BLaER1 (cell line): ENCODE measurements at regions not wholly inside any gene's neighbourhood (a gene's known extent, or its start where the extent isn't known, plus 50 kb on each side); places are given as distances from the start of the nearest gene placed in this dataset.

Experiments used
- H3K27ac ChIP-seq: shearing (Covaris generic); formaldehyde crosslinking; 2 replicates; pipeline ENCODE4 v1.8.1; 2022
- H3K27me3 ChIP-seq: shearing (Covaris generic); formaldehyde crosslinking; 2 replicates; pipeline ENCODE4 v1.8.1; 2022
- H3K36me3 ChIP-seq: shearing (Covaris generic); formaldehyde crosslinking; 2 replicates; pipeline ENCODE4 v1.8.1; 2022
- H3K4me1 ChIP-seq: shearing (Covaris generic); formaldehyde crosslinking; 2 replicates; pipeline ENCODE4 v1.8.1; 2022
- H3K4me2 ChIP-seq: shearing (Covaris generic); formaldehyde crosslinking; 2 replicates; pipeline ENCODE4 v1.8.1; 2022
- H3K4me3 ChIP-seq: shearing (Covaris generic); formaldehyde crosslinking; 2 replicates; pipeline ENCODE4 v1.8.1; 2022
- H3K9ac ChIP-seq: shearing (Covaris generic); formaldehyde crosslinking; 2 replicates; pipeline ENCODE4 v1.8.1; 2022
- H3K9me3 ChIP-seq: shearing (Covaris generic); formaldehyde crosslinking; 2 replicates; pipeline ENCODE4 v1.8.1; 2022
- H4K20me1 ChIP-seq: shearing (Covaris generic); formaldehyde crosslinking; 2 replicates; pipeline ENCODE4 v1.8.1; 2022
- Cebpa-rat ChIP-seq: shearing (Covaris generic); IDR thresholded peaks from 2 replicates; pipeline ENCODE4 v1.8.1; 2022

DNA sequence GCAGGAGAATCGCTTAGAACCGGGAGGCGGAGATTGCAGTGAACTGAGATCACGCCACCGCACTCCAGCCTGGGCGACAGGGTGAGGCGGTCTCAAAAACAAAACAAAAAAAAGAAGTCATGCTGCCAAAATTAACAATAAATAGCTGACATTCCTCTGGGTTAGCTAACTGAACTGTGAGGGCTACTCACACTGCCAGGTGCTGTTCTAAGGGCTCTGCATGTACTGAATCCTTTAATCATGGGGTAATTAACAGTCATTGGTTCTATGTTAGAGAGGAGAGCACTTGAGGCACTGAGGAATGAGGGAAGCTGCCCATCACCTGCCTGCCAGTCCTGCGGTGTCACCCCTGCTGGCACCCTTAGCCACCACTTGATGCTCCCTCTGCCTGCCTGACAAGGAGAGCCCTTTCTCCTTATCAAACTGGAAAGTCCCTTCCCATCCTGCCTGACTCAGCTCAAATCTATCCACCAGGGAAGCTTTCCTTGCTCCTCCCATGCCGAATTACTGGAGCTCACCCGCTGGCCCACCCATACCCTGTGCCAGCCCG, 73.0 kb upstream of the RIOK3 start:
- Histone ChIP-seq H3K27me3 (no peaks in the 10 kb centered on the region), H3K27ac (no peak overlapping the region), H4K20me1 (no peaks in the 10 kb centered on the region), H3K36me3 (peaks cover 11% of the 10 kb centered on the region; the same call in 1 of the 2 replicates), H3K4me1 (no peaks in the 10 kb centered on the region), H3K9ac (no peak overlapping the region), H3K4me2 (no peak overlapping the region), H3K9me3 (no peaks in the 10 kb centered on the region), H3K4me3 (no peak overlapping the region)
- TF ChIP-seq Cebpa-rat: no peak

DNA sequence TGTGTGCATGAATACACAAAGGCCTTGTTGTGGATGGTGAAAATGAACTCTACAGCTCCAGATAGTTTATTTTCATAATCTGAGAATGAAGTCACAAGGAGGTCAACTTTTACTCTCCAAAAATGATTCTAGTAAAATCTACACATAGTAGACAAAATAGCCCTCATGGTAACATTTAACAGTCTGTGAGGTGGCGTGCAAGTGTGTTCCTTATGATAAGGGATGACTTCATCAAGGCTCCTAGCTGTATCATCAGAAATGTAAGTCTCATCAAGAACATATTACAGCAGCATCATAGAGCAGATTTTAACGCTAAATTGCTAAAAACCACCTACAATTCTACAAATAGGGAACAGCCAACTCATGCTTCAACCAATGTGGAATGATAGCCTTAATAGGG, 72.3 kb upstream of the RIOK3 start:
- peaks cover 11% of the 10 kb centered on the region; the same call in 1 of the 2 replicates for H3K36me3 ChIP-seq
- H4K20me1 ChIP-seq: no peaks in the 10 kb centered on the region
- TF ChIP-seq Cebpa-rat: no peak
- no peak overlapping the region for H3K4me3 ChIP-seq
- no peaks in the 10 kb centered on the region for H3K4me1 ChIP-seq
- H3K27me3 ChIP-seq: no peaks in the 10 kb centered on the region
- H3K9ac ChIP-seq: no peak overlapping the region
- H3K27ac ChIP-seq: no peak overlapping the region
- H3K4me2 ChIP-seq: no peak overlapping the region
- H3K9me3 ChIP-seq: no peaks in the 10 kb centered on the region

DNA sequence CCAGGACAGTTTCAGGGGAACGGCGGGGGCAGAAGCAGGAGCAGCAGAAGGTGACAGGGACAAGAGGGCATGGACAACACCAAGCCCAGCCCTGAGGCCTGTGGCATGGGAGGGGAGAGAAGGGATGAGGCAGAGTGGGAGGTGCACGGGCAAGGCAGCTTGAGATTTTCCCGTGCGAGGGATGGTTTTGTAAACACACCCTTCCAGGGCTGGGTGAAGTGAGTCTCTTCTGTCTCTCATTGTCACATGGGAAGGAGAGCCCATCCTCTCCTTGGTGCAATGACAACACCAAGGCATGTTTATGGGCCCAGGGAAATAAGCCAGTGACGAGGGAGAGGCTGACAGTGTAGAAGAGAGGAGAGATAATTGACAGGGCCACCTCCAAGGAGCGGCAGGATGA, 69.6 kb upstream of the RIOK3 start:
- H3K4me3 ChIP-seq: no peak overlapping the region
- H3K27me3 ChIP-seq: no peaks in the 10 kb centered on the region
- peaks cover 4% of the 10 kb centered on the region; the same call in 1 of the 2 replicates for H3K36me3 ChIP-seq
- no peaks in the 10 kb centered on the region for H3K4me1 ChIP-seq
- no peak for TF ChIP-seq Cebpa-rat
- H3K27ac ChIP-seq: no peak overlapping the region
- H3K4me2 ChIP-seq: no peak overlapping the region
- H3K9me3 ChIP-seq: no peaks in the 10 kb centered on the region
- no peak overlapping the region for H3K9ac ChIP-seq
- H4K20me1 ChIP-seq: no peaks in the 10 kb centered on the region

DNA sequence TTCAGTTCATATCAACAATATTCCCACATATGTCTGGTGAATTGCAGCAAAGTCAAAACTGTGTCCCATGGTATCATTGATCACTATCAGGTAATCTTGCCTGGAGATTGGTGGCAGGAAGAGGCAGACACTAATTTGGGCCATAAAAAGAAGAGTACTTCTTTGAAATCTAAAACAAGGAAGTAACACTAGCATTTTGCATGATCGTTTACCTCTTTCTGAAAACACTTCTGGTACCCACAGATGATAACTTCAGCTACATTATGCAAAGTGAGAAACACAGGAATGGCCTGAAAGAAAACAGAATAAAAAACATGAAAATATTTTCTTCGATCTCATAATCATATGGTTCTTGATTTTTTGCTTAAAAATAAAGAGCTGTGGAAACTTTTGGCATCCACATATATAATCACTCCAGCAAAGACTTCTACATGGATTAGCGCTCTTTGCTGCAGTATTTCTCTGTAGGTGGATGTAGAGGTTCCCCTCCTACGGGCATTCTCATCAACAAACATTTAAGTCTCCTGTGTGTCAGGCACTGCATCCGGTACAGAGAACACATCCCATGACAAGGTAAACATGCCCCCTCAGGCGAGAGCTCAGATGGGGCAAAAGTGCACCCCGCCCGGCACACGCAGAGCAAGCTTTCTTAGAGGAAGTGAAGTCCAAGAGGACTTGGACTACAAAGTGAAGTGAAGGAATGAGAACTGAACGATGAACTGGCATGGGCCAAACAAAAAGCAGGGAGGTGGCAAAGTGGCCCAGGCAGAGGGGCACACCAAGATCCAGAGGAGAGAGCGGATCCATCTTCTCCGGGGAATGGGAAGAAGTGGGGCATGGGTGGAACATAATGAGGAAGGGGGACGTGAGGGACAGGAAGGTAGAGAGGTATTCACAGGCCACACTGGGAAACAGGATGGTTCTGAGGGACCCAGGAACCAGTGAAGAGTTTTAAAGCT, 68.0 kb upstream of the RIOK3 start:
- Histone ChIP-seq H3K4me1 (no peaks in the 10 kb centered on the region), H3K27ac (no peak overlapping the region), H3K9ac (no peak overlapping the region)

DNA sequence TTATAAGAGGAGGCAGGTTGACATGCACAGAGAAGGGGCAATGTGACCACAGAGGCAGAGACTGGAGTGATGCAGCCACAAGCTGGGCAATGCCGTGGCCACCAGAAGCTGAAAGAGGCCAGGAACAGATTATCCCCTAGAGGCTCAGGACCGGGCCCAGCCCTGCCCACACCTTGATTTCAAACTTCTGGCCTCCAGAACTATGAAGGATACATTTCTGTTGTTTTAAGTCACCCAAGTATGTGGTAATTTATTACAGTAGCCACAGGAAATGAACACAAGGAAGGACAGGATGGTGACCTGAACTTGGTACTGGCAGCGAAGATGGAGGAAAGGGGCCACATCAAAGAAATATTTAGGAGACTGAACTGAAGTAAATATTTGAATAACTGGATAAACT, 66.8 kb upstream of the RIOK3 start:
- H3K4me2 ChIP-seq: no peak overlapping the region
- no peaks in the 10 kb centered on the region for H3K4me1 ChIP-seq
- H3K27me3 ChIP-seq: no peaks in the 10 kb centered on the region
- TF ChIP-seq Cebpa-rat: no peak
- no peak overlapping the region for H3K9ac ChIP-seq
- no peak overlapping the region for H3K27ac ChIP-seq
- no peaks in the 10 kb centered on the region for H3K9me3 ChIP-seq
- no peaks in the 10 kb centered on the region; the same call in 1 of the 2 replicates for H3K36me3 ChIP-seq
- H4K20me1 ChIP-seq: no peaks in the 10 kb centered on the region
- H3K4me3 ChIP-seq: no peak overlapping the region

More for the DNA sequence above, 68.0 kb upstream of the RIOK3 start:
- no peak for TF ChIP-seq Cebpa-rat
- Histone ChIP-seq H3K36me3 (peaks cover 4% of the 10 kb centered on the region; the same call in 1 of the 2 replicates), H3K4me2 (no peak overlapping the region), H3K4me3 (no peak overlapping the region), H4K20me1 (no peaks in the 10 kb centered on the region), H3K9me3 (no peaks in the 10 kb centered on the region), H3K27me3 (no peaks in the 10 kb centered on the region)

DNA sequence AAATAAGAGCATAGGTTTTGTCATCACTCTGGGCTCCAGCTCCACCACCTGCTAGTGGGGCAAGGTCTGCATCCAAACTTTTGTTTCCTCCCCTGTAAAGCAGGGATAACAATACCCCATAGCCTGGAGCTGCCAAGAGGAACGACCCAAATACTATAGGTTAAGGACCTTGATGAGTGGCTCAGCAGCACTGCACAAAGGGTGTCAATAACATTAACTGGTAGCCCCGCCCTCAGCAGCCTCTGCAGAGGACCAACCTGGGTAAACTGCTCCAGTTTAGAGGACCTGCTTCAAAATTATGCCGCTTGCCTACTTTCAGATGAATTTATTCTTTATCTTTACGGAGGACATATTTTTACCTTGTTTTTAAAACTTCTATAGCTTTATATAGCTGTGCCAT, 65.8 kb upstream of the RIOK3 start:
- Histone ChIP-seq H3K4me3 (no peak overlapping the region), H3K4me2 (no peak overlapping the region), H3K9ac (no peak overlapping the region), H3K27ac (no peak overlapping the region), H3K27me3 (no peaks in the 10 kb centered on the region), H3K36me3 (no peaks in the 10 kb centered on the region; the same call in 1 of the 2 replicates), H3K4me1 (no peaks in the 10 kb centered on the region), H3K9me3 (no peaks in the 10 kb centered on the region), H4K20me1 (no peaks in the 10 kb centered on the region)
- TF ChIP-seq Cebpa-rat: no peak

DNA sequence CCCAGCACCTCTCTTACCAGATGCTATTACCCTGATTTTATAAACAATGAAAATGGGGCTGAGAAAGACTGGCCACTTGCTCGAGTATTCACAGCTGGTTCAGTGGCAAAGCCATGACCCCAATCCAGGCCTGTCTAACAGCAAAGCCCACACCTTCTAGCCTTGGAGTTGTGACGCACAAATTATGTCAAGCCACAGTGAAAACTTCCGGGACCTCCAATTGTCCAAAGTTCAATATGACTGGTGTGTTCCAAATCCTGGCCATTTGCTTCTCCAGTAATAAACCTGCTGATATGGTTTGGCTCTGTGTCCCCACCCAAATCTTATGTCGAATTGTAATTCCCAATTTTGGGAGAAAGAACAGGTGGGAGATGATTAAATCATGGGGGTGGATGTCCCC, 64.7 kb upstream of the RIOK3 start:
- H3K4me3 ChIP-seq: no peak overlapping the region
- no peak for TF ChIP-seq Cebpa-rat
- H3K27ac ChIP-seq: no peak overlapping the region

DNA sequence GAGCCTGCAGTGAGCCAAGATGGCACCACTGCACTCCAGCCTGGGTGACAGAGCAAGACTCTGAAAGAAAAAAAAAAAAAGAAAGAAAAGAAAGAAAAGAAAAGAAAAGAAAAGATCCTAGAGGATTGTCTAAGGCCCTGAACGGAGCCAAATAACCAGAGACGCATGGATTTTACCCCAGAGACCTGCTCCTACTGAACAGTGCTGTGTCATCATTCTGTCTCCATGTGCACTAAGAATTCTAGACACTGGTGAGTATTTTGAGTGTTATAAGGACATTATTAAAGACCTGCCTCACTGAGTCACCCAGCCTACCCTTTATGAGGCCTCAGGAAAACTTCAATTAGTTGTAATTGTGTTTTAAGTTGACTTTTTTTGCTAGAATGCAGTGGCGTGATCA, 61.9 kb upstream of the RIOK3 start:
- no peak overlapping the region for H3K27ac ChIP-seq

More for the DNA sequence above, 64.7 kb upstream of the RIOK3 start:
- Histone ChIP-seq H3K27me3 (no peaks in the 10 kb centered on the region), H3K36me3 (no peaks in the 10 kb centered on the region), H3K9ac (no peak overlapping the region), H3K4me2 (no peak overlapping the region), H3K9me3 (no peaks in the 10 kb centered on the region), H4K20me1 (no peaks in the 10 kb centered on the region), H3K4me1 (no peaks in the 10 kb centered on the region)

DNA sequence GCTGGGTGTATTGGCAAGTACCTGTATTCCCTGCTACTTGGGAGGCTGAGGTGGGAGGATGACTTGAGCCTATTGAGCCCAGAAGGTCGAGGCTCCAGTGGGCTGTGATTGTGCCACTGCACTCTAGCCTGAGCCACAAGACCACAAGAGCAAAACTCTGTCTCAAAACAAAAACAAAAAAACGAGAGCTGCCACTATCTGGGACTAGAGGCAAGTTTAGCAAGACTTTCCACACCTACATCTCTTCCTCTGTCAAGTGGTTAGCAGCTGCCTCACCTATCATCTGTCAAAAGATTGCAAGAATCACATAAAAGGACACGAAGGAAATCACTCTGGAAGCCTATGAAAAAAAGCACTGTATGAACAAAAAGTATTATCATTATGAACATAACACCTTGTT, 55.2 kb upstream of the RIOK3 start:
- no peak overlapping the region for H3K27ac ChIP-seq
- peaks cover 10% of the 10 kb centered on the region; the same call in 1 of the 2 replicates for H3K36me3 ChIP-seq

More for the DNA sequence above, 61.9 kb upstream of the RIOK3 start:
- Histone ChIP-seq H3K9me3 (no peaks in the 10 kb centered on the region), H3K27me3 (no peaks in the 10 kb centered on the region), H3K4me2 (no peak overlapping the region), H3K4me3 (no peak overlapping the region), H3K4me1 (no peaks in the 10 kb centered on the region), H4K20me1 (no peaks in the 10 kb centered on the region), H3K9ac (no peak overlapping the region), H3K36me3 (peaks cover 7% of the 10 kb centered on the region; the same call in 1 of the 2 replicates)
- TF ChIP-seq Cebpa-rat: no peak

DNA sequence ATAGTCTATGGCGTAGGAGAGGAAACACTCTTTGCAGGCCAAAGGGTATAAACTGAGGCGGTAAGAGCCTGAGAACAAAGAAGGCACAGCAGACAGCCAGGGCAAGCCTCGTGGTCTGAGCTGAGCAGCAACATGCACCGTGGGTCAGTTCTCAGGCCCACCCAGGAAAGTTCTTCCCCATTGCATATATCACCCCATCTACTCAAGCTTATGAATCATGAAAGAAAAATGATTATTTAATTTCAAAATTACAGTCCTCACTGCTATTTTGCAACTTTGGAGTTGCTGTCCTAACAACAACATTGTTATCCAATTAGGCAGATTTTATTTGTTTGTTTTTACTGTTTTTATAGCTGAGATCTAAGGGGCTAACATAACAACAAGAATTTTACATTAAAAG, 54.7 kb upstream of the RIOK3 start:
- TF ChIP-seq Cebpa-rat: no peak
- no peaks in the 10 kb centered on the region for H4K20me1 ChIP-seq

More for the DNA sequence above, 55.2 kb upstream of the RIOK3 start:
- no peak overlapping the region for H3K4me2 ChIP-seq
- H3K27me3 ChIP-seq: no peaks in the 10 kb centered on the region
- TF ChIP-seq Cebpa-rat: no peak
- no peaks in the 10 kb centered on the region for H3K9me3 ChIP-seq
- no peaks in the 10 kb centered on the region for H4K20me1 ChIP-seq
- no peak overlapping the region for H3K9ac ChIP-seq
- no peaks in the 10 kb centered on the region for H3K4me1 ChIP-seq
- H3K4me3 ChIP-seq: no peak overlapping the region

More for the DNA sequence above, 54.7 kb upstream of the RIOK3 start:
- Histone ChIP-seq H3K4me1 (no peaks in the 10 kb centered on the region), H3K27ac (no peak overlapping the region), H3K9me3 (no peaks in the 10 kb centered on the region), H3K4me3 (no peak overlapping the region), H3K36me3 (peaks cover 10% of the 10 kb centered on the region; the same call in 1 of the 2 replicates), H3K27me3 (no peaks in the 10 kb centered on the region), H3K9ac (no peak overlapping the region), H3K4me2 (no peak overlapping the region)
